OCI-LY3 (cell line): ENCODE measurements at regions not wholly inside any gene's neighbourhood (a gene's known extent, or its start where the extent isn't known, plus 50 kb on each side); places are given as distances from the start of the nearest gene placed in this dataset.

Experiments used
- EZH2phosphoT487 ChIP-seq: fragments of 200-600 bp; shearing (Covaris generic); IDR thresholded peaks from 2 replicates; pipeline ENCODE4 v1.6.1; 2018; ENCODE audit warnings: antibody characterized with exemption, mixed run types, low read depth
- TF ChIP-seq, protein P1 (sequence below): fragments of 200-600, 300-600 bp; sonication (generic); IDR thresholded peaks from 2 replicates; pipeline ENCODE4 v1.5.1; 2014; ENCODE audit warnings: antibody characterized with exemption, low read length, low read depth

DNA sequence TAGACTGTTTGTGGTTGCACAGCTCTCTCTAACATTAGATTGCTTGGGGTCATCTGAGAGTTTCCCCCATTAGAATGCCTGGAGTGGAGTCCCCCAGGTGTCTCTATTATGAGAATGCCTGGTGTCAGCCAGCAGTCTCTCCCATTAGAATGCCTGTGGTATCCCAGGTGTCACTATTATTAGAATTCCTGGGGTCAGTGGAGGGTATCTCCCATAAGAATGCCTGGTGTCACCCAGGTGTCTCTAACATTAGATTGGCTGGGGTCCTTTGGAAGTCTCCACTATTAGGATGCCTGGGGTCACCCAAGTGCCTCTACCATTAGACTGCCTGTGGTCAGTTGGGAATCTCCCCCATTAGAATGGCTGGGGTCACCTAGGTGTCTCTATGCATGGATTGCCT lies 1495.1 kb downstream of the UQCRFS1 start:
- TF ChIP-seq, protein P1, sequence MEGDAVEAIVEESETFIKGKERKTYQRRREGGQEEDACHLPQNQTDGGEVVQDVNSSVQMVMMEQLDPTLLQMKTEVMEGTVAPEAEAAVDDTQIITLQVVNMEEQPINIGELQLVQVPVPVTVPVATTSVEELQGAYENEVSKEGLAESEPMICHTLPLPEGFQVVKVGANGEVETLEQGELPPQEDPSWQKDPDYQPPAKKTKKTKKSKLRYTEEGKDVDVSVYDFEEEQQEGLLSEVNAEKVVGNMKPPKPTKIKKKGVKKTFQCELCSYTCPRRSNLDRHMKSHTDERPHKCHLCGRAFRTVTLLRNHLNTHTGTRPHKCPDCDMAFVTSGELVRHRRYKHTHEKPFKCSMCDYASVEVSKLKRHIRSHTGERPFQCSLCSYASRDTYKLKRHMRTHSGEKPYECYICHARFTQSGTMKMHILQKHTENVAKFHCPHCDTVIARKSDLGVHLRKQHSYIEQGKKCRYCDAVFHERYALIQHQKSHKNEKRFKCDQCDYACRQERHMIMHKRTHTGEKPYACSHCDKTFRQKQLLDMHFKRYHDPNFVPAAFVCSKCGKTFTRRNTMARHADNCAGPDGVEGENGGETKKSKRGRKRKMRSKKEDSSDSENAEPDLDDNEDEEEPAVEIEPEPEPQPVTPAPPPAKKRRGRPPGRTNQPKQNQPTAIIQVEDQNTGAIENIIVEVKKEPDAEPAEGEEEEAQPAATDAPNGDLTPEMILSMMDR, result no peak
- no peak for TF ChIP-seq EZH2phosphoT487
